IMR-90 (cell line): ENCODE measurements at regions not wholly inside any gene's neighbourhood (a gene's known extent, or its start where the extent isn't known, plus 50 kb on each side); places are given as distances from the start of the nearest gene placed in this dataset.
"Not testable (repeated sequence)": the region's sequence is repeated elsewhere in the genome, so short reads cannot be mapped to it uniquely, and the experiment has no call there.

Experiments
- ATAC-seq: fragments of 200-7000 bp; cut with Tn5 transposase; 2 replicates; pipeline ENCODE4 v1.9.1; 2020; ENCODE audit warnings: low read depth, mild to moderate bottlenecking, moderate library complexity
- BruUV-seq: library from RNA; stranded (reverse); fragments of 400-500 nt; replicated peaks from 2 replicates; lab custom pipeline; 2021; lab: Mats Ljungman, UMichigan
- CTCF ChIA-PET: fragments of 300-600 bp; formaldehyde crosslinking; extraction: SDS; loops from one replicate; lab custom pipeline; 2021; ENCODE audit warnings: antibody characterized with exemption; lab: Yijun Ruan, JAX
- POLR2A ChIA-PET: fragments of 300-600 bp; sonication (Branson Sonifier 250); formaldehyde crosslinking; loops from one replicate; lab custom pipeline; 2022; ENCODE audit warnings: antibody characterized with exemption; ENCODE audit not compliant: unreplicated experiment; lab: Charles Lee
- DNase-seq: peaks from one replicate; pipeline ENCODE4 v3.0.0; 2013
- H2AFZ ChIP-seq: replicated peaks from 2 replicates; pipeline ENCODE3; 2013; ENCODE audit warnings: low read length, mild to moderate bottlenecking; ENCODE audit not compliant: poor library complexity
- H2AK5ac ChIP-seq: 2 replicates; pipeline ENCODE4 v1.6.1; 2013; ENCODE audit warnings: low read depth, low read length, inconsistent platforms
- H2AK9ac ChIP-seq: replicated peaks from 2 replicates; pipeline ENCODE3; 2013; ENCODE audit warnings: mild to moderate bottlenecking, low read depth, low read length, moderate library complexity; ENCODE audit not compliant: poor library complexity
- H2BK120ac ChIP-seq: 2 replicates; pipeline ENCODE4 v1.6.1; 2013; ENCODE audit warnings: low read depth, low read length, inconsistent platforms
- H2BK15ac ChIP-seq: 3 replicates; pipeline ENCODE4 v1.6.1; 2013; ENCODE audit warnings: low read depth, low read length, inconsistent platforms
- H2BK20ac ChIP-seq: 2 replicates; pipeline ENCODE4 v1.6.1; 2013; ENCODE audit warnings: low read depth, mild to moderate bottlenecking, inconsistent platforms, low read length, moderate library complexity
- H2BK5ac ChIP-seq: 2 replicates; pipeline ENCODE4 v1.6.1; 2013; ENCODE audit warnings: mild to moderate bottlenecking, low read depth, low read length, inconsistent platforms; ENCODE audit not compliant: poor library complexity, severe bottlenecking
- H3K14ac ChIP-seq: replicated peaks from 2 replicates; pipeline ENCODE4 v1.6.1; 2013; ENCODE audit warnings: low read depth, low read length, inconsistent platforms
- H3K18ac ChIP-seq: 2 replicates; pipeline ENCODE4 v1.6.1; 2013; ENCODE audit warnings: low read depth, low read length, control low read depth
- H3K23ac ChIP-seq: 2 replicates; pipeline ENCODE4 v1.6.1; 2013; ENCODE audit warnings: low read depth, low read length, inconsistent platforms
- H3K27ac ChIP-seq: 2 replicates; pipeline ENCODE4 v1.5.1; 2013; ENCODE audit warnings: mild to moderate bottlenecking, control low read depth, low read length; ENCODE audit not compliant: insufficient read depth
- H3K27me3 ChIP-seq: 2 replicates; pipeline ENCODE4 v1.6.1; 2013; ENCODE audit warnings: low read length; ENCODE audit not compliant: control insufficient read depth, insufficient read depth
- H3K36me3 ChIP-seq: 2 replicates; pipeline ENCODE4 v1.6.1; 2013; ENCODE audit warnings: low read length, mixed read lengths; ENCODE audit not compliant: control insufficient read depth, insufficient read depth
- H3K4ac ChIP-seq: 2 replicates; pipeline ENCODE4 v1.6.1; 2013; ENCODE audit warnings: low read depth, low read length, inconsistent platforms
- H3K4me1 ChIP-seq: 2 replicates; pipeline ENCODE4 v1.6.1; 2013; ENCODE audit warnings: low read length, mixed read lengths; ENCODE audit not compliant: control insufficient read depth, insufficient read depth
- H3K4me2 ChIP-seq: 2 replicates; pipeline ENCODE4 v1.6.1; 2013; ENCODE audit warnings: low read depth, mild to moderate bottlenecking, control low read depth, low read length, moderate library complexity
- H3K4me3 ChIP-seq: 2 replicates; pipeline ENCODE4 v1.5.1; 2013; ENCODE audit warnings: low read depth, mild to moderate bottlenecking, control low read depth, low read length, moderate library complexity; ENCODE audit not compliant: insufficient read depth
- H3K56ac ChIP-seq: 2 replicates; pipeline ENCODE4 v1.6.1; 2013; ENCODE audit warnings: low read length, inconsistent platforms; ENCODE audit not compliant: insufficient read depth; ENCODE audit errors: extremely low read depth
- H3K79me1 ChIP-seq, 2 experiments: 2 replicates each; pipeline ENCODE4 v1.6.1; 2013; ENCODE audit warnings: low read length in 2 of 2, inconsistent platforms in 1 of 2, low read depth in 1 of 2
- H3K9ac ChIP-seq: 2 replicates; pipeline ENCODE4 v1.6.1; 2013; ENCODE audit warnings: low read depth, low read length, control low read depth
- H3K9me1 ChIP-seq: 2 replicates; pipeline ENCODE4 v1.6.1; 2013; ENCODE audit warnings: low read length, inconsistent platforms; ENCODE audit not compliant: insufficient read depth
- H3K9me3 ChIP-seq: 2 replicates; pipeline ENCODE4 v1.6.1; 2013; ENCODE audit warnings: low read length; ENCODE audit not compliant: control insufficient read depth, insufficient read depth
- H4K20me1 ChIP-seq: 2 replicates; pipeline ENCODE4 v1.6.1; 2013; ENCODE audit warnings: low read length, inconsistent platforms; ENCODE audit not compliant: insufficient read depth
- H4K5ac ChIP-seq: 2 replicates; pipeline ENCODE4 v1.6.1; 2013; ENCODE audit warnings: mild to moderate bottlenecking, low read depth, low read length, control low read depth
- H4K8ac ChIP-seq, 2 experiments: 2 replicates each; pipeline ENCODE4 v1.6.1; 2013; ENCODE audit warnings: low read depth in 2 of 2, low read length in 2 of 2, control low read depth in 1 of 2, inconsistent platforms in 1 of 2
- H4K91ac ChIP-seq: 2 replicates; pipeline ENCODE4 v1.6.1; 2013; ENCODE audit warnings: low read depth, low read length, inconsistent platforms; ENCODE audit not compliant: insufficient read depth
- WGBS, 2 experiments: methylation state at CpG; one replicate each; pipeline versions ENCODE4 v1.1.5 to v1.1.7; 2013; ENCODE audit warnings: missing lambda C conversion rate in 2 of 2; ENCODE audit not compliant: insufficient read length in 1 of 2; ENCODE audit errors: extremely low coverage in 2 of 2; 5-methylcytosine and 5-hydroxymethylcytosine counted together
- dilution Hi-C: fragments of 300-500 bp; cut with HindIII; formaldehyde crosslinking; loops from one replicate; pipeline ENCODE4 v1.14.3; 2018; ENCODE audit warnings: low sequenced_read_pairs; ENCODE audit not compliant: unreplicated experiment
- in situ Hi-C: fragments of 300-500 bp; cut with MboI; formaldehyde crosslinking; loops from 3 replicates; pipeline ENCODE4 v1.14.3; 2019; ENCODE audit warnings: low sequenced_read_pairs, inconsistent platforms, mixed read lengths
- intact Hi-C: fragments of 100-400 bp; cut with micrococcal nuclease; formaldehyde crosslinking; loops from 2 replicates; pipeline ENCODE4 v1.10.0; 2022

- H3K18ac ChIP-seq, H3K9me3 ChIP-seq, DNase-seq, H3K56ac ChIP-seq, intact Hi-C loops, H4K8ac ChIP-seq, dilution Hi-C loops, H2BK120ac ChIP-seq, H3K36me3 ChIP-seq, H3K9ac ChIP-seq, H3K9me1 ChIP-seq, H3K23ac ChIP-seq, H4K91ac ChIP-seq, H2AFZ ChIP-seq, H3K4me1 ChIP-seq, H4K5ac ChIP-seq, H2BK15ac ChIP-seq, ATAC-seq, H2BK20ac ChIP-seq, H4K20me1 ChIP-seq, H3K4ac ChIP-seq, H3K27ac ChIP-seq, H2AK5ac ChIP-seq, POLR2A ChIA-PET, BruUV-seq, in situ Hi-C loops, H3K4me3 ChIP-seq, CTCF ChIA-PET, H3K4me2 ChIP-seq, H2BK5ac ChIP-seq, H2AK9ac ChIP-seq, H3K27me3 ChIP-seq, H3K79me1 ChIP-seq, H3K14ac ChIP-seq: not testable (repeated sequence)
- WGBS, 2 experiments: no CpG with 5 or more reads among the region's 4 CpGs
Observed at GRCh38 chr18:51266077-51266476, 68.6 kb upstream of the MEX3C start.
